NCI-H82 (cell line): ENCODE measurements at regions not wholly inside any gene's neighbourhood (a gene's known extent, or its start where the extent isn't known, plus 50 kb on each side); places are given as distances from the start of the nearest gene placed in this dataset.
"Not testable (repeated sequence)": the region's sequence is repeated elsewhere in the genome, so short reads cannot be mapped to it uniquely, and the experiment has no call there.

ENCODE experiments used
- DNase-seq: peaks from one replicate; lab custom pipeline; 2025; lab: John Stamatoyannopoulos, UW

GRCh38 chr6:21847711-21848480 is 254.3 kb downstream of the SOX4 start:
- no peak for DNase-seq

GRCh38 chr6:21850691-21851090 is 257.1 kb downstream of the SOX4 start:
- no peak for DNase-seq

DNA sequence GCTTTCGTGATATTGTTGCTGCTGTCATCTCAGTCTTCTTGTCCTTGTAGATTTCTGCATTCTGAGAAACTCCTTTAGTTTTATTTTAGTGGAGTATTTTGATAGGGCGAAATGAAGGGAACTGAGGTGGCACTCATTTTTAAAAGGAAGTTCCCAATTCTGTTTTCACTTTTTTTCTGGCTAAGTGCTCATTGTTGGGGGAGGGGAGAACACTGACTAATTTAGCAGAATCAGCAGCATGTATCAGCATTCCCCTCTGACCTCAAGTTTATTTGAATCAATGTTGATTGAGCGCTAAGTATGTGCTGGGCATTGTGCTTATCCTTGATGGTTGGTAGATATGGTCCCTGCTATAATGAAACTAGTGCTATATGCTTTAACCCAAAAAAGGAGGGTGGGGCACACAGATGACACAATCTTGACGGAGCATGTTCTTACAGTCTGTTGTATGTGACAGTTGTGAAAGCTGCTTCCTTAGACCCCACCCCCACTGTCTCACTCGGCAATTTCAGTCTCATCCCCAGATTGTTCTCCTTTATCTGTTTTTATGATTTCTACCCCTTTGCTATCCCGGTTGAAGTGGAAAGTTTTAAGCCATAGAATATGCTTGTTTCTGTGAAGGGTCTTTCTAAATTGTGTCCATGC is 262.4 kb downstream of the SOX4 start:
- no peak for DNase-seq

DNA sequence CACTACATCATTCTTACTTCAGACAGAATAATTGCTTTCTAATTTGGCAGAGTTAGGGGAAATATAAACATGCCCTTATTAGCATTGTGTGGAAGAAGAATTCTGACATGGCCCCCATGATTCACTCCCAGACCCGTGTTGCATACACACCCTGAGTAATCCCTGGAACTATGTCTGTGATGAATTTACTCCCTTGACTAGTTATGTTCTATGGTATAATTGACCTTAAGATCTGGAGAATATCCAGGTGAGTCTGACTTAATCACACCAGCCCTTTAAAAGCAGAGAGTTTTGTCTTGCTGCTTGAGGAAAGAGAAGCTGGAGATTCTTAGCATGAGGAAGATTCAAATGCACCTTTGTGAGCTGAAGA is 262.9 kb downstream of the SOX4 start:
- DNase-seq: no peak

DNA sequence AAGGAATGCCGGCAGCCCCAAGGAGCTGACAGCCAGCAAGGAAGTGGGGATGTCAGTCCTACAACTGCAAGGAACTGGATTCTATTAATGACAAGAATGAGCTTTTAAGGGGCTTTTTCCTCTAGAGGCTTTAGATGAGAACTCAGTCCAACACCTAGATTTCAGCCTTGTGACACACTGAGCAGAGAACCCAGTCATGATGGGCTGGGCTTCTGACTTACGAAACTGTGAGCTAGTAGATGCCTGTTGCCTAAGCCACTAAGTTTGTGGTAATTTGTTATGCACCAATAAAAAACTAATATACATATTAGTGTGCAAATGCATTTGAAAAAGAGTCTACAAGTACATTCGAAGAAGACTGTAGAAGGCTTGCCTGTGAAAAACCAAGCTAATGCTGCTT is 263.3 kb downstream of the SOX4 start:
- no peak for DNase-seq

- no peak for DNase-seq
Observed at GRCh38 chr6:21858076-21858475, 264.5 kb downstream of the SOX4 start.

- DNase-seq: no peak
Observed at GRCh38 chr6:21859193-21859735, 265.7 kb downstream of the SOX4 start.

DNA sequence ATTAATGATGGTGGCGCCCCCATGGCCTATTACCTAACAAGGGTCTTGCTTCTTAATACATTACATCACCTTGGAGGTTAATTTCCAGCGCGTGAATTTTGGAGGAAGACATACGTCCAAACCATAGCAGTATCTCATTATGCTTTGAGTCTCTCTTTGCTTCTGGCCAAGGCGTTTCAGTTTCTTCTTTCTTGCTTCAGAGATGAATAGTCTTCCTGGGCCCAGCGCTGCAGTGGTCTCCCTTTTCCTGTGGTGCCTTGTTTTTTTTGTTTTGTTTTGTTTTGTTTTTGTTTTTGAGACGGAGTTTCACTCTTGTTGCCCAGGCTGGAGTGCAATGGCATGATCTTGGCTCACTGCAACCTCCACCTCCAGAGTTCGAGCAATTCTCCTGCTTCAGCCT is 268.4 kb downstream of the SOX4 start:
- no peak for DNase-seq

- no peak for DNase-seq
Observed at GRCh38 chr6:21864206-21864605, 270.7 kb downstream of the SOX4 start.

DNA sequence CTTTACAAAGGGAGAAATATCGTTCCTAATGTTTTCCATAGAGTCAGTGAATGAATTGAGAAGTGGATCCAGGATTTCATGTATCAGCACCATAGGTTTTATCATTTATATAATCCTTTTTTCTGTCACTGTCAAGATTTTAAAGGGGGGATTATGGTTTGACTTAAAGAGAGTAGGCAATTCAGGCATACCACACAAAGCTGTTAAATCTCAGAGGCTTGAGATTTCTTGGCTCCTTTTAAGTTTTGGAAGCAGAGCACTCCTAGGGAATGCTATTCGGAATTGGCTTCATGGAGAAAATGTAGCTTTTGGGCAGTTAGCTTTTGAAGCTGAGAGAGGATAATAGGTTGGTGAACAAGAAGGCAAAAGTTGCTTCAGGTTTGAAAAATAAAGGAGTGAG is 274.7 kb downstream of the SOX4 start:
- peak; percentile 9 for DNase-seq

DNA sequence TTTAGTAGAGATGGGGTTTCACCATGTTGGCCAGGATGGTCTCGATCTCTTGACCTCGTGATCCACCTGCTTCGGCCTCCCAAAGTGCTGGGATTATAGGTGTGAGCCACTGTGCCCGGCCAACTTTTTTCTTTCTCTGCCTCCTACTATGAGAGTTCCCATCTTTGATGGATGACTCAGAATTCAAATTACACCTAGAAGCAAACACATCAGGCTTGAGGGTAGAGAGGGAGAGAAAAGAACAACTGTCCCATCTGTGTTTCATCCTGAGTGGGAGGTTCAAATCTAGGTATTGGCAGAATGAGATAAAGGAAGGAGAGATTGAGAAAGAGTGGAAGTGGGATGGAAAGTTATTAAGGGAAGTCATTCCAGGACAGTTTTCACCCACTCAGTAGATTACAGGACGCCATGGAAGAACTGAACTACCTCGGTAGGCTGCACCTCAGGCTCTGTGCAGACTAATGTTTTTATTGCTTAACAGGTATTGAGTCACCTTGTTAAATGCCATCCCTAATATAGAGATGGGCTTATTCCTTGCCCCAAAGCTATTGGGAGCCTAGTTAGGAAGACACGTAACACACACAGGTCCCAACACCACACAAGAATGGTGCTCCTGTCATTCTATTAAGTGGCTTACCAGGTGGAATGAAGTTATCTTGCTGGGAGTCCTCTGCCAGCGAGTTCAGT is 275.7 kb downstream of the SOX4 start:
- DNase-seq: no peak

- no peak for DNase-seq
Observed at GRCh38 chr6:21870076-21870730, 276.7 kb downstream of the SOX4 start.

DNA sequence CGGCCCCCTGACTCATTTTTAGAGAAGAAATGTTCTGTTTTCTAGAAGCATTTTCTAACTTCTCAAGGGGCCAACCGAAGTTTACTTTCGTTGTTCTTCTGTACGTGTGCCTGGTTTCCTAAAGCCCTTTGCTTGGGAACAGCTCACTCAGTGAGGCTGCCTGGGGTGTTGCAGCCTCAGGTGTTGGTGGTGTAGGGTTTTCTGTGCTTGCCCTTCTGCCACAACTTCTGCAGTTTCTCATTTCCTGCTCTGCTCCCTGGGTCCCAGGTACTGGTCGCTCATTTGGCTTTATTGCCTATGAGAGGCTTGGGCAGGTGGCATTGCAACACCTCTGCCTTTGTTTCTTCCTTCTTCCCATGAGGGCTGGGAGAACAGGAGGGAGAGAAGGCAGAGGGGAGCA is 278.3 kb downstream of the SOX4 start:
- DNase-seq: no peak

DNA sequence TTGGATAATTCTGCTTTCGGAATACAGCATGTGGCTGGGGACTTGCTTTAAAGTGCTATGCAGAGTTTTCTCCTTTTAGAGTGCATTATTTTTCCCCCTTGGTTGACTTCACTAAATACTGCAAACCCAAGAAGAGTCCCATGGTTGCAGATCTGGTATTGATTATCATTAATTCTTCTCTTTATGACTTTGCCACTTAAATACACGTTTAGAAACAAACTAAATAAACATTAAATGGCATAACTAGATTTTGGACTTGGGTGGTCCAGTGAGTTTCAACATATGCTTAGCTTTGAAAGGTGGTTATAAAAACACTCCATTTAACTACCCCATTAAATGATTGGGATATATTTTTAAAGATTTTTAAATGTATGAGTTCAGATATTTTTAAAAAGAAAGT is 279.2 kb downstream of the SOX4 start:
- no peak for DNase-seq

DNA sequence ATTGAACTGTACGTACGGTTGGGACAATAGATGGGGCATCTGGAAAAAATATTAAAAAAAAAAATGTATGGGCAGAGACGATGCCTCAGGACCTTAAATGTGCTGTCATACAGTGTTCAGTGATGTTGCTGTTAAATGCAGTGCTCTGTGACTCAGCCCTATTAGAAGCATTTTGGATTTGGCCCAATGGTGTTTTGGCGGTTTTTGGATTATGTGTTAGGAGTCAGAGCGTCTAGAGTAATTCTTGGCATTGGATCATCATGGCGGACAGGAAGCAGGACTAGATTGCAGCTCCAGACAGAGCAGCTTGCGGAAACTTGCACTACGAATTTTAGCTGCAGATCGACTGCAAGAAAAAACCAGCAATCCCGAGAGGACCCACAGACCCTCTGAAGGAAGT is 280.0 kb downstream of the SOX4 start:
- no peak for DNase-seq

- no peak for DNase-seq
Observed at GRCh38 chr6:21874372-21874771, 280.8 kb downstream of the SOX4 start.

DNA sequence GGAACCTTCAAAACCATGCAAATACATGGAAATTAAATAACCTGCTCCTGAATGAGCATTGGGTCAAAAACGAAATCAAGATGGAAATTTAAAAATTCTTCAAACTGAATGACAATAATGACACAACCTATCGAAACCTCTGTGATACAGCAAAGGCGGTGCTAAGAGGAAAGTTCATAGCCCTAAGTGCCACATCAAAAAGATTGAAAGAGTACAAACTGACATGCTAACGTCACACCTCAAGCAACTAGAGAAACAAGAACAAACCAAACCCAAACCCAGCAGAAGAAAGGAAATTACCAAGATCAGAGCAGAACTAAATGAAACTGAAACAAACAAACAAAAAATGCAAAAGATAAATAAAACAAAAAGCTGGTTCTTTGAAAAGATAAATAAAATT is 283.5 kb downstream of the SOX4 start:
- DNase-seq: not testable (repeated sequence)

- DNase-seq: not testable (repeated sequence)
Observed at GRCh38 chr6:21880249-21880648, 286.7 kb downstream of the SOX4 start.

GRCh38 chr6:21881969-21882465 is 288.5 kb downstream of the SOX4 start:
- DNase-seq: no peak

DNA sequence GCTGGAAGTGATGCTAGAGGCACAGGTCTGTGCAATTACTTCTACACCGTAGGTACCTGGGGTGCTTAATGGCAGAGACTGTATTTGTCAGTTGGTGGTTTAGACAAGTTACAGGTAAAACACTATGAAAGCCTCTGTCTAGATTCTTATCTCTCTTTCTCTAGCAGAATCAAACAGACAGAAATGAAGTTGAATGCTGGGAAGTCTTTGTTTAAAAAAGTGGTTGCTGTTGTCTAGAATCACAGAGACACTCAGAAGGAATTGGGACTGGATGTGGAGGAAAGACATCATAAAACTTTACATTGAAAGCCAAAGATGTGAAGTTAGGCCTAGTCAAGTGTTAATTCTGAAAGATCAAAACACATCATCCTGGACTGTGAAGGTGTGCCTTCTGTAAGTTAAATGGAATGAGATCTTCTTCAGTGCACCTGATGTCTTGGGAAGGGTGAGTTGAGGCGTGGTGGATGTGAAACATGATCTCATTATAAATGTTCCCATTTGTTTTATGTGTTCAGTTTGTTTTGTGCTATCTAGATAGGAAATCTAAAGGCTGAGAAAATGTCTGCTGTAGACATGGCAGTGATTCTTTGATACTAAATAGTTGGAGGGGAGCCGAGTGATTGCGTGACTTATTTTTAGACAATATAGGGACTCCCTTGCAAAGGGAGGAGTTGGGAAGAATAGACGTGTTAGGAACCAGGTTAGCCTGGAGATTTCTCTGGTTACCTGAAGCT is 290.2 kb downstream of the SOX4 start:
- DNase-seq: no peak

DNA sequence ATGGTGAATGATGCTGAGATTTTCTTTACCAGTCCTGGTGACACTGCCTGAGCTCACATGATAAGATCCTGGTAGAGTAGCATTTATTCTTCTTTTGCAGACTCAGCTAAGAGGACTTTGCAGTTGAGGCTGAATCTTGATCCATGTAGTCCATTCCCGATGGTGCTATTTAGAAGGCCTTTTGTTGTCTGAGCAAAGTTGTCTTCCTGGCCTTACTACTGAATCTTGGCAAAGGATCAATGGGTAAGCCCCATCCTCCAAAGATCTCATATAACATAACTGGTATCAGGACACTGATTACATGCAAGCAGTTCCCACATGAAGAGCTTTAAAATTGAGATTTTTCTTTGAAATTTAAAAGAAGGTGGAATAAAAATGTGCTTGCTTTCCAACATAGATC is 291.6 kb downstream of the SOX4 start:
- no peak for DNase-seq
